OCI-LY1 (cell line): ENCODE measurements at regions not wholly inside any gene's neighbourhood (a gene's known extent, or its start where the extent isn't known, plus 50 kb on each side); places are given as distances from the start of the nearest gene placed in this dataset.

Experiments used
- H2AFZ ChIP-seq: fragments of 200-600 bp; sonication (generic), shearing (Covaris generic); 2 replicates; pipeline ENCODE4 v1.6.0; 2014; ENCODE audit warnings: antibody characterized with exemption, mild to moderate bottlenecking, low read length
- H3F3A ChIP-seq: fragments of 200-600 bp; sonication (generic), shearing (Covaris generic); 2 replicates; pipeline ENCODE4 v1.6.0; 2014; ENCODE audit warnings: mild to moderate bottlenecking, antibody characterized with exemption, low read length, moderate library complexity; ENCODE audit not compliant: insufficient read depth
- H3K27ac ChIP-seq: fragments of 200-600 bp; sonication (generic); 2 replicates; pipeline ENCODE4 v1.5.1; 2014; ENCODE audit warnings: low read length, mixed run types, mild to moderate bottlenecking, low read depth; ENCODE audit not compliant: poor library complexity, severe bottlenecking
- H3K27me3 ChIP-seq: fragments of 200-600 bp; sonication (generic); 2 replicates; pipeline ENCODE4 v1.6.0; 2014; ENCODE audit warnings: antibody characterized with exemption, mild to moderate bottlenecking, low read length, moderate library complexity; ENCODE audit not compliant: insufficient read depth
- H3K36me3 ChIP-seq: fragments of 200-600 bp; sonication (generic); 2 replicates; pipeline ENCODE4 v1.6.1; 2014; ENCODE audit warnings: mild to moderate bottlenecking, antibody characterized with exemption, low read length, moderate library complexity, mixed read lengths; ENCODE audit not compliant: insufficient read depth
- H3K4me1 ChIP-seq: fragments of 200-600 bp; sonication (generic); 2 replicates; pipeline ENCODE4 v1.5.1; 2014; ENCODE audit warnings: mild to moderate bottlenecking, low read length, moderate library complexity; ENCODE audit not compliant: insufficient read depth, severe bottlenecking
- H3K4me2 ChIP-seq: fragments of 200-600 bp; sonication (generic), shearing (Covaris generic); 2 replicates; pipeline ENCODE4 v1.6.1; 2014; ENCODE audit warnings: low read length
- H3K4me3 ChIP-seq: fragments of 200-600 bp; sonication (generic); 2 replicates; pipeline ENCODE4 v1.5.1; 2014; ENCODE audit warnings: low read length, low read depth, mild to moderate bottlenecking, mixed read lengths; ENCODE audit not compliant: poor library complexity, severe bottlenecking
- H3K79me2 ChIP-seq: fragments of 200-600 bp; shearing (Covaris generic); 2 replicates; pipeline ENCODE4 v1.6.1; 2016; ENCODE audit warnings: mixed run types, low read length, mixed read lengths; ENCODE audit not compliant: insufficient read depth
- H3K9ac ChIP-seq: fragments of 200-600 bp; sonication (generic), shearing (Covaris generic); 2 replicates; pipeline ENCODE4 v1.6.1; 2014; ENCODE audit warnings: mild to moderate bottlenecking, low read length, mixed read lengths
- H3K9me2 ChIP-seq: fragments of 200-600 bp; sonication (generic), shearing (Covaris generic); 2 replicates; pipeline ENCODE4 v1.6.1; 2014; ENCODE audit warnings: low read depth, mild to moderate bottlenecking, low read length, mixed read lengths
- H3K9me3 ChIP-seq: fragments of 200-600 bp; shearing (Covaris generic); 2 replicates; pipeline ENCODE4 v1.6.1; 2014; ENCODE audit warnings: low read length, mixed read lengths
- H4K20me1 ChIP-seq: fragments of 200-600 bp; sonication (generic), shearing (Covaris generic); 2 replicates; pipeline ENCODE4 v1.6.0; 2016; ENCODE audit warnings: mild to moderate bottlenecking, low read length; ENCODE audit not compliant: insufficient read depth
- CTCF ChIP-seq: fragments of 200-600 bp; sonication (generic), shearing (Covaris generic); IDR thresholded peaks from 2 replicates; pipeline ENCODE4 v1.5.1; 2017; ENCODE audit warnings: mild to moderate bottlenecking, antibody characterized with exemption, low read length, moderate library complexity, mixed read lengths
- EZH2 ChIP-seq: fragments of 200-600 bp; sonication (generic), shearing (Covaris generic); IDR thresholded peaks from 2 replicates; pipeline ENCODE4 v1.8.0; 2017; ENCODE audit warnings: borderline replicate concordance, mixed run types, mild to moderate bottlenecking, antibody characterized with exemption, low read length, moderate library complexity, mixed read lengths

- Histone ChIP-seq H3K4me3 (no peak overlapping the region), H3K9ac (no peak overlapping the region), H3K79me2 (no peaks in the 10 kb centered on the region), H4K20me1 (no peaks in the 10 kb centered on the region), H3K9me3 (no peaks in the 10 kb centered on the region), H3K4me2 (no peak overlapping the region), H3K36me3 (no peaks in the 10 kb centered on the region), H3K4me1 (no peaks in the 10 kb centered on the region), H3K27me3 (no peaks in the 10 kb centered on the region), H3K9me2 (no peaks in the 10 kb centered on the region), H3K27ac (no peak overlapping the region), H2AFZ (no peak overlapping the region), H3F3A (no peaks in the 10 kb centered on the region)
- TF ChIP-seq EZH2 (no peak), CTCF (no peak)
These were observed 656.9 kb upstream of the MIR17HG start for GRCh38 chr13:90690458-90691080.

GRCh38 chr13:90696254-90696653 is 651.2 kb upstream of the MIR17HG start:
- Histone ChIP-seq H3K27ac (no peak overlapping the region), H4K20me1 (no peaks in the 10 kb centered on the region), H3K4me1 (no peaks in the 10 kb centered on the region), H3K36me3 (no peaks in the 10 kb centered on the region), H3K4me3 (no peak overlapping the region), H3K4me2 (no peak overlapping the region), H2AFZ (no peak overlapping the region), H3K27me3 (no peaks in the 10 kb centered on the region), H3F3A (no peaks in the 10 kb centered on the region), H3K9me3 (no peaks in the 10 kb centered on the region), H3K9ac (no peak overlapping the region), H3K79me2 (no peaks in the 10 kb centered on the region), H3K9me2 (no peaks in the 10 kb centered on the region)
- TF ChIP-seq CTCF (no peak), EZH2 (no peak)

GRCh38 chr13:90696656-90697055 is 650.8 kb upstream of the MIR17HG start:
- Histone ChIP-seq H3K4me2 (no peak overlapping the region), H3K4me1 (no peaks in the 10 kb centered on the region), H3K27me3 (no peaks in the 10 kb centered on the region), H3F3A (no peaks in the 10 kb centered on the region), H3K9me3 (no peaks in the 10 kb centered on the region), H3K79me2 (no peaks in the 10 kb centered on the region), H3K27ac (no peak overlapping the region), H3K9ac (no peak overlapping the region), H2AFZ (no peak overlapping the region), H4K20me1 (no peaks in the 10 kb centered on the region), H3K4me3 (no peak overlapping the region), H3K36me3 (no peaks in the 10 kb centered on the region), H3K9me2 (no peaks in the 10 kb centered on the region)
- TF ChIP-seq CTCF = no peak
- no peak for TF ChIP-seq EZH2
